ENCODE measurements at regions not wholly inside any gene's neighbourhood (a gene's known extent, or its start where the extent isn't known, plus 50 kb on each side); places are given as distances from the start of the nearest gene placed in this dataset.

DNA sequence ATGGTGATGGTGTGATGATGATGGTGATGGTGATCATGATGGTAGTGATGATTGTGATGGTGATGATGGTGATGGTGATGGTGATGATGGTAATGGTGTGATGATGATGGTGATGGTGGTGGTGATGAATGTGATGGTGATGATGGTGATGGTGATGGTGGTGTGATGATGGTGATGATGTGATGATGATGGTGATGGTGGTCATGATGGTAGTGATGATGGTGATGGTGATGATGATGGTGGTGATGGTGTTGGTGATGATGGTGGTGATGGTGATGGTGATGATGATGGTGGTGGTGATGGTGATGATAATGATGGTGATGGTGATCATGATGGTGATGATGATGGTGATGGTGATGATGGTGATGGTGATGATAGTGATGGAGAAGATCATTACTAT lies 120.3 kb downstream of the ZNF664 start:
- peaks cover 0 to 16% (median 13%) of the 10 kb centered on the region in 4 donors for H3K4me1 ChIP-seq
- H3K36me3 ChIP-seq: no peaks in the 10 kb centered on the region
- H3K4me3 ChIP-seq: no peak overlapping the region
- no peaks in the 10 kb centered on the region for H3K27me3 ChIP-seq
- TF ChIP-seq, protein P1, sequence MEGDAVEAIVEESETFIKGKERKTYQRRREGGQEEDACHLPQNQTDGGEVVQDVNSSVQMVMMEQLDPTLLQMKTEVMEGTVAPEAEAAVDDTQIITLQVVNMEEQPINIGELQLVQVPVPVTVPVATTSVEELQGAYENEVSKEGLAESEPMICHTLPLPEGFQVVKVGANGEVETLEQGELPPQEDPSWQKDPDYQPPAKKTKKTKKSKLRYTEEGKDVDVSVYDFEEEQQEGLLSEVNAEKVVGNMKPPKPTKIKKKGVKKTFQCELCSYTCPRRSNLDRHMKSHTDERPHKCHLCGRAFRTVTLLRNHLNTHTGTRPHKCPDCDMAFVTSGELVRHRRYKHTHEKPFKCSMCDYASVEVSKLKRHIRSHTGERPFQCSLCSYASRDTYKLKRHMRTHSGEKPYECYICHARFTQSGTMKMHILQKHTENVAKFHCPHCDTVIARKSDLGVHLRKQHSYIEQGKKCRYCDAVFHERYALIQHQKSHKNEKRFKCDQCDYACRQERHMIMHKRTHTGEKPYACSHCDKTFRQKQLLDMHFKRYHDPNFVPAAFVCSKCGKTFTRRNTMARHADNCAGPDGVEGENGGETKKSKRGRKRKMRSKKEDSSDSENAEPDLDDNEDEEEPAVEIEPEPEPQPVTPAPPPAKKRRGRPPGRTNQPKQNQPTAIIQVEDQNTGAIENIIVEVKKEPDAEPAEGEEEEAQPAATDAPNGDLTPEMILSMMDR (IDR thresholded peaks at IDR 0.05): no peak
- H3K27ac ChIP-seq: no peak overlapping the region
- H3K9me3 ChIP-seq: no peaks in the 10 kb centered on the region
- no peak for DNase-seq
- intact Hi-C loops (cut with DNase I; ENCODE audit: low total_unique reads): no loop called here

DNA sequence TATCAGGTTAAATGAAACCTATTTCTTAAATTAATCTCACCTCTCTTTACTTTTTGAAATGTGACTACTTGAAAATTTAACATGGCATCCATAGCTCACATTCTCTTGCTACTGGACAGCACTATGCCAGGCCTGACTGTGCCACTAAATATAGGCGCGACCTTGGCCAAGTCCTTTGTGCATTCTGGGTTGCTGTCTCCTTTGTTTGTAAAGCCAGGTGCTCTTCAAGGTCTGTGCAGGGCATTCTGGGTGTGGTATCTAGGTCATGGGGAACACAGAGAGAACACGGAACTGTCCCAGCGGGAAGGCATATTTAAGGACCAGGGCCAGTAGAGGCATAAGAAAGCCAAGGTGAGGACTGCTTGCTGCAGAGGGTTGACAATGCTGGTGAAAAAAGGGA lies 121.2 kb downstream of the ZNF664 start:
- H3K9me3 ChIP-seq: no peaks in the 10 kb centered on the region
- intact Hi-C loops (cut with DNase I; ENCODE audit: low total_unique reads): no loop called here
- TF ChIP-seq, protein P1 (IDR thresholded peaks at IDR 0.05): no peak
- H3K36me3 ChIP-seq: no peaks in the 10 kb centered on the region
- H3K4me1 ChIP-seq: peaks cover 0 to 19% (median 15%) of the 10 kb centered on the region in 4 donors
- no peak overlapping the region for H3K27ac ChIP-seq
- H3K4me3 ChIP-seq: no peak overlapping the region
- H3K27me3 ChIP-seq: no peaks in the 10 kb centered on the region
- no peak for DNase-seq

DNA sequence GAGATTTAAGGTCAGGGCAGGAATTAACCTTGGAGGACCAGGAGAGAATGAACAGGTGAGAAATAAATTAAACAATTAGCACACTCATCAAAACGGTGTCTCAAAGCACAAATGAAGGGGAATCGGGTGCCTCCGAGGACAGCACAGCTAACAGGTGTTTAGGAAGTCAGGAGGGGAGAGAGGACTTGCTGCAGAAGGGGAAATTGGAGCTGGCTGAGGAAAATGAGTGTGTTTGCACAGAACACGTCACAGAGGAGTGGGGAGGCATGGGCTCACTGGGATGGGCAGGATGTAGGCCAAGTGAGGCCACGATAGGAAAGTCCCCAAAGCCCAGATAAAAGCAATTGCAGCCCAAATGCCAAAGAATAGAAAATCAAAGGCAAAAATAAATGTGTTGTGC lies 121.7 kb downstream of the ZNF664 start:
- Histone ChIP-seq H3K27ac (no peak overlapping the region), H3K4me1 (peaks cover 0 to 19% (median 15%) of the 10 kb centered on the region in 4 donors), H3K27me3 (no peaks in the 10 kb centered on the region), H3K9me3 (no peaks in the 10 kb centered on the region), H3K36me3 (no peaks in the 10 kb centered on the region), H3K4me3 (no peak overlapping the region)
- no peak for DNase-seq
- intact Hi-C loops (cut with DNase I; ENCODE audit: low total_unique reads): no loop called here
- TF ChIP-seq, protein P1 (IDR thresholded peaks at IDR 0.05): no peak

DNA sequence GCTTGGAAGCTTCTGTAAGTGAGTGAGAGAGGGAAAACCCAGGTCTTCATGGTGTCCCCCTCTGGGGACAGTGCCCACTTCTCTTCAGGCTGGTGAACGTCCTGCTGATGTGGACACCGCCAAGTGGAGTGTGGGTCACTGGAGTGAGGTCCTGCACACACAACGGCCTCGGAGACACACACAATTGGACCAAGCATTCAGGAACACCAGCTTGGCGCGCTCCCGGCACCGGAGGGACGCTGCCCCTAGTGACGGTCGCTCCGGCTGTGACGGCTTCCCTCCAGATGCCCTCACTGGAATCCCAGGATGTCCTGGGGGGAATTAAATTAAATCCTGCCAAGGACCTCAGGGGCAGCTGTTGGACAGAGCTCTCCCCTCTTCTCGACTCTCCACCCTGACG lies 123.1 kb downstream of the ZNF664 start:
- intact Hi-C loops (cut with DNase I; ENCODE audit: low total_unique reads): no loop called here
- Histone ChIP-seq H3K36me3 (no peaks in the 10 kb centered on the region), H3K9me3 (no peaks in the 10 kb centered on the region), H3K27me3 (no peaks in the 10 kb centered on the region), H3K27ac (no peak overlapping the region), H3K4me1 (peaks cover 0 to 19% (median 15%) of the 10 kb centered on the region in 4 donors), H3K4me3 (no peak overlapping the region)
- no peak for DNase-seq
- TF ChIP-seq, protein P1 (IDR thresholded peaks at IDR 0.05): no peak

DNA sequence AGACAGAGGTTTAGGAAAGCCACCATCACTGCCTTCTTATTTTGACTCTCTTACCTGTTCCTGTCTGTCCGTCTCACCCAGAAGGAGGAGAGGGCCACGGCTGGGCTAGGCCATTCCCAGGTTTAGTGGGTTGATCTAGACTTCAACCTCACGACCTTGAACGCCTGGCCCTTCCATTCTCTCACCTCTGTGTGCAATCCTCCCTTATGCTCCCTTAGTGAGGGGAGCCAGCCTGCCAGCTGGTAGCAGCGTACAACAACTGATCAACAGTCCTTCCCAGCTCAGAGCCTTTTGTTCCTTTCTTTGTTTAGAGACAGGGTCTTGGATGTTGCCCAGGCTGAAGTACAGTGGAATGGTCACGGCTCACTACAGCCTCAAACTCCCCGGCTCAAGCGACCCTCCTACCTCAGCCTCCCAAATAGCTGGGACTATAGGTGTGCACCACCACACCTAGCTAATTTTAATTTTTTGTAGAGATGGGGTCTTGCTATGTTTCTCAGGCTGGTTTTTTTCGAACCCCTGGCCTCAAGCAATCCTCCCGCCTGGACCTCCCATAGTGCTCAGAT lies 123.9 kb downstream of the ZNF664 start:
- intact Hi-C loops (cut with DNase I; ENCODE audit: low total_unique reads): no loop called here
- H3K9me3 ChIP-seq: no peaks in the 10 kb centered on the region
- no peak for DNase-seq
- peaks cover 0 to 19% (median 15%) of the 10 kb centered on the region in 4 donors for H3K4me1 ChIP-seq
- no peaks in the 10 kb centered on the region for H3K27me3 ChIP-seq
- no peaks in the 10 kb centered on the region for H3K36me3 ChIP-seq
- TF ChIP-seq, protein P1 (IDR thresholded peaks at IDR 0.05): no peak
- no peak overlapping the region for H3K27ac ChIP-seq
- no peak overlapping the region for H3K4me3 ChIP-seq

DNA sequence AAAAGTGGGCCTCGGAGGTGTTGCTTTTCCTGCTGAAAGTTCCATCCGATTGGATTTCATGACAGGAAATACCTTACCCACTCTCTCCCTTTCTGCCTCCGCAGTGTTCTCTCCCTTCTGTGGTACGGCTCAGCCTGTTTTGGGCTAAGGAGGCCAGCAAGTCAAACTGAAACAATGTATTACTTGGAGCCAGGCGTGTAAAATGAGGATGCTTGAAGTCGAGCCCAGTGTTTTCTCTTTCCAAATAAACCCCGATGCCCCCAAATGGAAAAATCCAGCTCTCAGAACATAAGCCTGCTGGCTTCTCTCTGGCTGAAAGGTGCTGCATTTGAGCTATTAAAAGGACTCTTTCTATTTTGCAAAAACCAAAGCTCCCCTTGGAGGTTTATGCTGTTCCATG lies 124.7 kb downstream of the ZNF664 start:
- TF ChIP-seq, protein P1 (IDR thresholded peaks at IDR 0.05): no peak
- intact Hi-C loops (cut with DNase I; ENCODE audit: low total_unique reads): no loop called here
- no peak for DNase-seq
- peaks cover 0 to 19% (median 15%) of the 10 kb centered on the region in 4 donors for H3K4me1 ChIP-seq
- no peaks in the 10 kb centered on the region for H3K9me3 ChIP-seq
- H3K27ac ChIP-seq: peak overlapping the region in 1 of 2 donors; percentile 25
- H3K36me3 ChIP-seq: no peaks in the 10 kb centered on the region
- H3K27me3 ChIP-seq: no peaks in the 10 kb centered on the region
- H3K4me3 ChIP-seq: no peak overlapping the region
